ENCODE measurements at regions not wholly inside any gene's neighbourhood (a gene's known extent, or its start where the extent isn't known, plus 50 kb on each side); places are given as distances from the start of the nearest gene placed in this dataset.

- H3K23ac ChIP-seq (ENCODE audit: low read depth, low read length), result no peak overlapping the region
Observed at GRCh38 chr15:56552659-56553058, 87.7 kb upstream of the MNS1 start.

More at GRCh38 chr15:56552659-56553058, 87.7 kb upstream of the MNS1 start:
- POLR2A ChIA-PET (ENCODE audit: unreplicated experiment), result no interaction called here
- Histone ChIP-seq H3K79me1 (ENCODE audit: low read depth in 1 of 2, low read length in 2 of 2) (no peaks in the 10 kb centered on the region), H3K27ac (ENCODE audit: insufficient read depth, low read length) (no peak overlapping the region), H2BK15ac (ENCODE audit: low read depth, low read length) (no peak overlapping the region), H2AFZ (replicated peaks; ENCODE audit: low read length, poor library complexity) (no peak overlapping the region), H3K4me3 (ENCODE audit: insufficient read depth, low read depth, low read length) (no peak overlapping the region), H2BK5ac (ENCODE audit: low read depth, low read length, poor library complexity, severe bottlenecking) (no peak overlapping the region), H3K4me2 (ENCODE audit: low read depth, low read length) (no peak overlapping the region), H3K18ac (ENCODE audit: low read depth, low read length) (no peak overlapping the region), H3K9me1 (ENCODE audit: insufficient read depth, low read length) (no peaks in the 10 kb centered on the region), H3K27me3 (ENCODE audit: control insufficient read depth, insufficient read depth, low read length) (no peaks in the 10 kb centered on the region), H4K8ac (ENCODE audit: low read depth in 2 of 2, low read length in 2 of 2) (no peak overlapping the region), H2AK5ac (ENCODE audit: low read depth, low read length) (no peak overlapping the region), H4K20me1 (ENCODE audit: insufficient read depth, low read length) (no peaks in the 10 kb centered on the region), H2BK20ac (ENCODE audit: low read depth, low read length) (no peak overlapping the region), H4K5ac (ENCODE audit: low read depth, low read length) (no peak overlapping the region), H3K4me1 (ENCODE audit: control insufficient read depth, insufficient read depth, low read length) (no peaks in the 10 kb centered on the region), H4K91ac (ENCODE audit: insufficient read depth, low read depth, low read length) (no peak overlapping the region), H3K56ac (ENCODE audit: extremely low read depth, insufficient read depth, low read length) (no peak overlapping the region), H3K36me3 (ENCODE audit: control insufficient read depth, insufficient read depth, low read length) (no peaks in the 10 kb centered on the region), H3K9ac (ENCODE audit: low read depth, low read length) (no peak overlapping the region), H2BK120ac (ENCODE audit: low read depth, low read length) (no peak overlapping the region), H3K14ac (replicated peaks; ENCODE audit: low read depth, low read length) (no peak overlapping the region), H3K4ac (ENCODE audit: low read depth, low read length) (no peak overlapping the region), H3K9me3 (ENCODE audit: control insufficient read depth, insufficient read depth, low read length) (peaks cover 3% of the 10 kb centered on the region), H2AK9ac (replicated peaks; ENCODE audit: low read depth, low read length, poor library complexity) (no peak overlapping the region)
- in situ Hi-C loops (cut with MboI; ENCODE audit: low sequenced_read_pairs) (no loop called here), dilution Hi-C loops (cut with HindIII; ENCODE audit: low sequenced_read_pairs, unreplicated experiment) (no loop called here), intact Hi-C loops (cut with micrococcal nuclease) (no loop called here)
- CTCF ChIA-PET, result no interaction called here
- BruUV-seq (replicated peaks), result no TSS peak
- ATAC-seq (ENCODE audit: low read depth) (no peak), DNase-seq (no peak)
- no peak for TF ChIP-seq CHD1 (IDR thresholded peaks at IDR 0.05; ENCODE audit: low read depth, low read length)
- no peak for TF ChIP-seq SMC3 (IDR thresholded peaks at IDR 0.05; ENCODE audit: low read depth, low read length)
- TF ChIP-seq FOS (IDR thresholded peaks at IDR 0.05; ENCODE audit: low read depth, low read length), result no peak
- TF ChIP-seq ELK1 (IDR thresholded peaks at IDR 0.05; ENCODE audit: borderline replicate concordance, low read depth, low read length), result no peak
- no peak for TF ChIP-seq CEBPB (IDR thresholded peaks at IDR 0.05; ENCODE audit: low read depth, low read length)
- TF ChIP-seq MXI1 (IDR thresholded peaks at IDR 0.05; ENCODE audit: borderline replicate concordance, low read depth, low read length), result no peak
- TF ChIP-seq MAZ (IDR thresholded peaks at IDR 0.05; ENCODE audit: borderline replicate concordance, low read depth, low read length), result no peak
- no peak for TF ChIP-seq MAFK (IDR thresholded peaks at IDR 0.05; ENCODE audit: low read depth, low read length)
- no peak for TF ChIP-seq CTCF (conservative IDR thresholded peaks at IDR 0.05; ENCODE audit: low read depth, low read length)
- TF ChIP-seq BHLHE40 (IDR thresholded peaks at IDR 0.05; ENCODE audit: low read depth, low read length), result no peak
- TF ChIP-seq RCOR1 (IDR thresholded peaks at IDR 0.05; ENCODE audit: insufficient replicate concordance, low read length), result no peak
- TF ChIP-seq RAD21 (IDR thresholded peaks at IDR 0.05; ENCODE audit: low read length), result no peak
- WGBS, 2 experiments (ENCODE audit: extremely low coverage in 2 of 2, insufficient read length in 1 of 2), result 33% methylated on average over 1 of the region's 1 CpG; no CpG with 5 or more reads in 1 of the 2 experiments
